ENCODE measurements at regions not wholly inside any gene's neighbourhood (a gene's known extent, or its start where the extent isn't known, plus 50 kb on each side); places are given as distances from the start of the nearest gene placed in this dataset.

DNA sequence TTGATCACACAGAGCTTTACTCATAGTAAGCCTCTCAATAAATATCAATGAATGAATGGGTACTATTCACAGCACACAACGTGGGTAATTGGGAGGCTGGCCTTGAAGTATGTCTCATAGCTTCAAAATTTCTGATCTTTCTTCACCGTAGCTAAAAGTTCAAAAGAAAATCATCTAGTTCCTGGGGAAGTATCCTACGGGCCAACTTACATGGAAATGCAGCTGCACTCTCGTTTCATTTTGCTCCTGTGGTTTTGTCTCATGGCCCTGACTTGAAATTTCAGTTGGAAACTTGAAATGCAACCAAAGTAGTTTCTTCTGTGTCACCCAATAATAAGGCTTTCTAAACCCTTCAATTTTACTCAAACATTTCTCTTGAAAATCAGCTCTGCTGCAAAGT lies 76.1 kb upstream of the CNIH3 start:
- TF ChIP-seq EZH2 (IDR thresholded peaks at IDR 0.05; ENCODE audit: borderline replicate concordance) (no peak), CTCF (IDR thresholded peaks at IDR 0.05; ENCODE audit: poor library complexity) (no peak), EZH2phosphoT487 (IDR thresholded peaks at IDR 0.05; ENCODE audit: low read depth, severe bottlenecking, unreplicated experiment) (no peak)

Data from hepatocyte (in vitro differentiated cells).